Umbilical cord (tissue), 1 donor: ENCODE measurements at regions not wholly inside any gene's neighbourhood (a gene's known extent, or its start where the extent isn't known, plus 50 kb on each side); places are given as distances from the start of the nearest gene placed in this dataset.
A peak's percentile ranks its signal among the peaks of the same experiment; 100 is the strongest.

Source experiments
- DNase-seq: peaks from one replicate; pipeline ENCODE4 v3.0.0-alpha.2; 2015; ENCODE audit warnings: low spot score

GRCh38 chr2:234835738-234836137 lies 116.1 kb upstream of the SH3BP4 start:
- DNase-seq: no peak

- DNase-seq: no peak
These were observed 117.4 kb upstream of the SH3BP4 start for GRCh38 chr2:234834228-234834923.

GRCh38 chr2:234830853-234831252 lies 121.0 kb upstream of the SH3BP4 start:
- DNase-seq: no peak

DNA sequence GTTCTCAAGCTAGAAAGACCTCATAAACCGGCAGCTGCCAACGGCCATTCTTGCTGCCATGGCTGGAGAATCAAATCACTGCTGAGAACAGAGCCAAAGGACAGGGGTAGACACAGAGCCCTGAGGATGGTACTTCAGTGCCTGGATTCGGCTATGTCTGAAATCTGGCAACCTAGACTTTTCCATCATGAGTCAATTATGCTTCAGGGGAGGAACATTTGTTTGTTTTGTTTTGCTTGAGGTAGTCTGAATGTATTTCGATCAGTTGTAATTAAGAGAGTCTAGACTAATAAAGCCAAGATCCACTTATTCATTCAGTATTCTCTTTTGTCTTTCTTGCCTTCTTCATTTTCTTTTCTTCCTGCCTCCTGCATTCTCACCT lies 122.8 kb upstream of the SH3BP4 start:
- no peak for DNase-seq

- no peak for DNase-seq
These were observed 123.3 kb upstream of the SH3BP4 start for GRCh38 chr2:234828382-234829073.

DNA sequence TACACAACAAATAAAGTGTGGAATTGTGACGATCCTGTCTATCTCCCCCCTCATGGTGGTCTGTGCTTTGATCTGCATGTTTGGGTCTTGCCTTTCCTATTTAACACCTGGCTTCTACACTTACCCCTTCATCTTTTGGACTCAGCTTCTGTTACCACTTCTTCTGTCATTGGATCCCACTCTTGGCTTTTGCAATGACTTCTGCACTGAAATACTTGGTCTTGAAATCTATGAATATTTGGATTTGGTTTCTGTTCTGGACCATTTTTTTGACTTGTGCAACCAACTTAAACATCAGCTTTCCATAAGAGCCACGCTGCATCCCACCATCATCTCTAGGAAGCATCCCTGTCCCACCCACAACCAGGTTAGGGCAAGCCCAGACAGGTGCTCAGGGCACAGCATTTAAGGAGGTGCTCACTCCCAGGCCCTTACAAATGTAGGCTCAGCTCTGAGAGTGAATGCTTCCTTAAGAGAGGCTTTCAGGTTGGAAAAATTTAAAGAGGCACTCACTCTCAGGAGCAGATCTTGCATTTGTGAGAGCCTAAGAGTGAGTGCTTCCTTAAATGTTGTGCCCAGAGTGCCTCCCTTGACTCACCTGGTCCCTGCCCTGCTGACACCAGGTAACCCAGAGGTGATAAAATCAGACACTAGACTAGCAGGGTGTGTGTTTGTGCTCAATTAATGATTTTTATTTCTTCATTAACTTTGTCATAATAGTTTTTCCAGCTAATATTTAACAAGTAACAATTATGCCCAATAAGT lies 124.5 kb upstream of the SH3BP4 start:
- DNase-seq: no peak

GRCh38 chr2:234826681-234827080 lies 125.1 kb upstream of the SH3BP4 start:
- DNase-seq: no peak

GRCh38 chr2:234825616-234826015 lies 126.2 kb upstream of the SH3BP4 start:
- DNase-seq: no peak

DNA sequence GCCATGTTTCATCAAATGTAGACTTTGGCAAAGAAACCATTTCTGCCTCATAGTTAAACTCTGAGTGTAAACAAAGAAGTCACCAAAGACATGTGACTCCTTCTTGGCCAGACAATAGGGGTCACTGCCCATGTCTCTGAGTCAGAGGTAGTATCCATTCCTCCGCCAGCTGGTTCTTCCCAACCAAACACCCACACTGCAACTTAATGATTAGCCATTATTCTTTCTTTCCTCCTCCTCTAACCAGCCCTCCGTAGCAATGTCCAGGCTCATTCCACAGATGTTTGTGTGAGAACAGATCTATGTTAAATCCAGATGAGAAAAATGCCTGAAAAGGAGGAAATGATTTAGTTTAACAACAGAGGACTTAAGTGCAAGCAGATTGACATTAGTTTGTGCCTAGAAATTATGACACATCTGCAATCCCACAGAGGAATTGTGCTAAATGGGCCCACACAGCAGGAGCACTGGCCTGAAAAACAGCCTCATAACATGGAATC lies 127.9 kb upstream of the SH3BP4 start:
- DNase-seq: peak; percentile 55

GRCh38 chr2:234823196-234823876 lies 128.5 kb upstream of the SH3BP4 start:
- DNase-seq: no peak

GRCh38 chr2:234821946-234822475 lies 129.8 kb upstream of the SH3BP4 start:
- DNase-seq: no peak

- DNase-seq: no peak
These were observed 132.9 kb upstream of the SH3BP4 start for GRCh38 chr2:234818937-234819336.

DNA sequence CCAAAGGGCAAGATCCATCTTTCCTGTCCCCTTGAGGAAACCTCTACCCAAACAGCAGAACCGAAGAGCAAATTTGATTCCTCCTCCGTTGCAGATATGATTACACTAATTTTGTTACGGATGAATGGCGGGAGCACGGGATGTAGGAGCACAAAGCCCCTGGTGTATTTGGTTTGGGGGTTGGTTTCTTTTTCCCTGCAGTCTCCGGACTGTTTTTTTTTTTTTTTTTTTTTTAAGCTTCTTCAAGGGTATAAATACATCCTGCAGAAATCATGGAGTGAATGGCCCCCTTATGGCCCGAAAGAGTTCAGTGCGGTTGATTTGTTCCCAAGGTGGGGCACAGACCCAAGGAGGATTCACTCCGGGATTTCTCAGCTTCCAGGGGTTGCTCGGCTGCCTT lies 135.3 kb upstream of the SH3BP4 start:
- no peak for DNase-seq

DNA sequence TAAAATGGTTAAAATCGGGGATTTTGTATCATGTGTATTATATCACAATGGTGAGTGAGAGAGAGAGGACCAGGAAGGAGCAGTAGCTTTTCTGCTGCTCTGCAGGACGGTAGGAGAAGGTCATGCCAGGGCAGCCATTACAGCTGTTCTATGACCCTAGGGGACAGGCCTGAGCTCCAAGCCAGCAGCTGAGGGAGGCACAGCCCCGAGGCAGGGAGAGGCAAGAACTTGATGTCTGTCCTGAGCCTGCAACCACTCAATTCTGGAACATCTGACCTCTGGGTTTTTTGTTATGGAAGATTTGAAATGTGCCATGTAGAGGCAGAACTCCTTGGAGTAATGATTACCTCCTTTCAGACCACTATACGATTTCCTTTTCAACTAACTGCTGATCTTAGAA lies 135.8 kb upstream of the SH3BP4 start:
- DNase-seq: no peak

DNA sequence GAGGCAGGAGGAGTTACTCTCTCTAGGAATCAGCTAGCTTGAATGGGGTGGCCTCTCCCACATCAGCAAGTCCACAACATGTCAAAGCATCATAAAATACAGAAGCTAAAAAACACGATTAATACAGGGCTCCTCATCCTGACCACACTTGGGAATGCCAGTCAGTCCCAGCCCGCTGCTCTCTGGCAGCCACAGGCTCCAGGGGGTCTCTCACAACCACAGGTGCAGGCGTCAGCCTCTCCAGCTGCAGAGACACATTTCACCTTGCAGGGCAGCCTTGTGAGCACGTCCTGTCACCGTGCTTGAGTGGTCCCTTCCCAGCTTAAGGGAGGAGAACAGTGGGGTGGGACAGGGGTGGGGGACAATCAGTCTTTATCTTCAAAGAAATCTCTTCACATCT lies 137.4 kb upstream of the SH3BP4 start:
- DNase-seq: no peak

GRCh38 chr2:234812851-234813250 lies 139.0 kb upstream of the SH3BP4 start:
- peak; percentile 37 for DNase-seq

GRCh38 chr2:234808907-234809306 lies 142.9 kb upstream of the SH3BP4 start:
- peak; percentile 36 for DNase-seq

GRCh38 chr2:234806818-234807217 lies 145.0 kb upstream of the SH3BP4 start:
- DNase-seq: no peak

DNA sequence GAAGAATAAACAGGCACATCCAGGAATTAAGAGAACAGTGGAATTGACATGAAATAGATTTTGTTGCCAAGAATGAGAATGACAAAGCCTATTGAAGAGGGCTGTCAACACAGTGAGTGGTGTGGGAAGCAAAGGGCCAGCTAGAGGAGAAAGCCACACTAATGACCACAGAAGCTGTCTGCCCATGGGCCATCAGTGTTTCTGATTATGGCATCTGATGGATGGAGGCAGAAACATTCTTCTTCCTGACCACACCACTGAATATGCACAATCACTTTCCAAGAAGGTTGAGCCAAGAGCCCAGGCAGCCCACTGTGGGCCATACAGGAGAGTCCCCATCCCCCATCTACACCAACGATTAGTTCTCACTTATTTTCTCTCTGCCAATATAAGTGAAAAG lies 146.0 kb upstream of the SH3BP4 start:
- DNase-seq: no peak

DNA sequence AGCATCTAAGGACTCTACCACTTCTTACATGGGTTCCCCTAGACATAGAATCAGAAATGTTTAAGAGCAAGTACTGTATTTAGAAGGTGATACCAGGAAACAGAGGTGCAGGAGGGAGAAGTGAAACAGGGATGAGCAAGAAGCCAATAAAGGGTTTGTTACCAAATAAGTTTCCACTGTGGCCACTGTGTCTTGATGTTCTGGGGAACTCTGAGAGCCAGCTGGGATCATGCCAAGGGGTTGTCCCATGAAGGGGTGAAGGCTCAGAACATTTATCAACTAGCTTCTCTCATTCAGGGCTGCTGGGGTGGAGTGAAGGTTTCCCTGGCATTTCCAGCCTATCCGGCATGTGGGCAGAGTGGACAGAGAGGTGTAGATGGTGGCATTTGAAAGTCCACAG lies 147.1 kb upstream of the SH3BP4 start:
- DNase-seq: no peak

- no peak for DNase-seq
These were observed 149.0 kb upstream of the SH3BP4 start for GRCh38 chr2:234802845-234803171.
